Liver (tissue), 8 donors: ENCODE measurements at regions not wholly inside any gene's neighbourhood (a gene's known extent, or its start where the extent isn't known, plus 50 kb on each side); places are given as distances from the start of the nearest gene placed in this dataset.

Experiments
- DNase-seq: peaks from one replicate; pipeline ENCODE4 v3.0.0-alpha.2; 2017; ENCODE audit warnings: low spot score
- H3K27ac ChIP-seq, 2 donors: one replicate each; pipeline ENCODE4 v1.7.0; 2013; ENCODE audit warnings: inconsistent platforms in 2 of 2, low read length in 2 of 2, control low read depth in 1 of 2, low read depth in 1 of 2, mild to moderate bottlenecking in 1 of 2
- H3K27me3 ChIP-seq, 4 donors: one replicate each; pipeline versions ENCODE4 v1.6.1 to v1.7.0; 2013; ENCODE audit warnings: low read length in 3 of 4, inconsistent platforms in 1 of 4, mild to moderate bottlenecking in 1 of 4, moderate library complexity in 1 of 4; ENCODE audit not compliant: control insufficient read depth in 4 of 4, insufficient read depth in 4 of 4
- H3K36me3 ChIP-seq, 4 donors: one replicate each; pipeline versions ENCODE4 v1.6.1 to v1.7.0; 2013; ENCODE audit warnings: low read length in 3 of 4, mild to moderate bottlenecking in 3 of 4, low read depth in 1 of 4, moderate library complexity in 1 of 4; ENCODE audit not compliant: control insufficient read depth in 4 of 4, insufficient read depth in 3 of 4
- H3K4me1 ChIP-seq, 4 donors: one replicate each; pipeline versions ENCODE4 v1.6.1 to v1.7.0; 2013; ENCODE audit warnings: low read length in 3 of 4, mild to moderate bottlenecking in 3 of 4, moderate library complexity in 1 of 4; ENCODE audit not compliant: control insufficient read depth in 4 of 4, insufficient read depth in 4 of 4
- H3K4me3 ChIP-seq, 3 donors: one replicate each; pipeline versions ENCODE4 v1.6.1 to v1.7.0; 2013; ENCODE audit warnings: low read length in 3 of 3, control low read depth in 1 of 3, low read depth in 1 of 3, mild to moderate bottlenecking in 1 of 3
- H3K9ac ChIP-seq, 2 donors: one replicate each; pipeline ENCODE4 v1.7.0; 2013; ENCODE audit warnings: low read length in 2 of 2, mild to moderate bottlenecking in 2 of 2, moderate library complexity in 2 of 2, control low read depth in 1 of 2, low read depth in 1 of 2
- H3K9me3 ChIP-seq, 4 donors: one replicate each; pipeline versions ENCODE4 v1.6.1 to v1.7.0; 2013; ENCODE audit warnings: low read length in 3 of 4; ENCODE audit not compliant: control insufficient read depth in 4 of 4
- ATF3 ChIP-seq: IDR thresholded peaks from 2 replicates; pipeline ENCODE4 v1.6.1; 2016; ENCODE audit warnings: antibody characterized with exemption
- CTCF ChIP-seq: fragments of 150-350 bp; IDR thresholded peaks from 2 replicates; pipeline ENCODE4 v1.5.1; 2017; ENCODE audit warnings: improper control_type of control experiment, low read depth, low read length; ENCODE audit not compliant: missing input control
- EGR1 ChIP-seq, 2 donors: IDR thresholded peaks; 2 replicates each; pipeline ENCODE4 v1.6.1; 2016 to 2018; ENCODE audit warnings: antibody characterized with exemption in 2 of 2, low read depth in 2 of 2
- FOXA1 ChIP-seq: IDR thresholded peaks from 2 replicates; pipeline ENCODE4 v1.6.1; 2016; ENCODE audit warnings: antibody characterized with exemption
- FOXA2 ChIP-seq: IDR thresholded peaks from 2 replicates; pipeline ENCODE4 v1.6.1; 2016; ENCODE audit warnings: antibody characterized with exemption
- GABPA ChIP-seq, 2 donors: IDR thresholded peaks in 1 of 2; conservative IDR thresholded peaks in 1 of 2; 2 replicates each; pipeline ENCODE4 v1.6.1; 2016; ENCODE audit warnings: antibody characterized with exemption in 2 of 2, mild to moderate bottlenecking in 1 of 2, moderate library complexity in 1 of 2
- HNF4A ChIP-seq, 2 donors: conservative IDR thresholded peaks; 2 replicates each; pipeline ENCODE4 v1.6.1; 2016; ENCODE audit warnings: antibody characterized with exemption in 2 of 2, mild to moderate bottlenecking in 2 of 2
- JUND ChIP-seq, 2 donors: IDR thresholded peaks; 2 replicates each; pipeline ENCODE4 v1.6.1; 2016; ENCODE audit warnings: antibody characterized with exemption in 2 of 2
- NR2F2 ChIP-seq: IDR thresholded peaks from 2 replicates; pipeline ENCODE4 v1.6.1; 2016; ENCODE audit warnings: antibody characterized with exemption
- RAD21 ChIP-seq, 2 donors: IDR thresholded peaks; 2 replicates each; pipeline ENCODE4 v1.6.1; 2016; ENCODE audit warnings: antibody characterized with exemption in 2 of 2, mild to moderate bottlenecking in 2 of 2
- REST ChIP-seq: IDR thresholded peaks from 2 replicates; pipeline ENCODE4 v1.6.1; 2016; ENCODE audit warnings: antibody characterized with exemption, mild to moderate bottlenecking
- RXRA ChIP-seq, 2 donors: IDR thresholded peaks; 2 replicates each; pipeline ENCODE4 v1.6.1; 2017 to 2018; ENCODE audit warnings: antibody characterized with exemption in 2 of 2, mild to moderate bottlenecking in 1 of 2
- SP1 ChIP-seq: IDR thresholded peaks from 2 replicates; pipeline ENCODE4 v1.6.1; 2018; ENCODE audit warnings: antibody characterized with exemption, mild to moderate bottlenecking
- TAF1 ChIP-seq: conservative IDR thresholded peaks from 2 replicates; pipeline ENCODE4 v1.6.1; 2016; ENCODE audit warnings: antibody characterized with exemption, mild to moderate bottlenecking
- YY1 ChIP-seq: IDR thresholded peaks from 2 replicates; pipeline ENCODE4 v1.6.1; 2016; ENCODE audit warnings: antibody characterized with exemption, mild to moderate bottlenecking
- ZBTB33 ChIP-seq: IDR thresholded peaks from 2 replicates; pipeline ENCODE4 v1.6.1; 2016; ENCODE audit warnings: antibody characterized with exemption
- WGBS: extraction: QIAGEN DNeasy Blood & Tissue Kit; methylation state at CpG from one replicate; pipeline ENCODE4 v1.1.7; 2013; 5-methylcytosine and 5-hydroxymethylcytosine counted together
- donor health status: healthy.
- donor health status: healthy.
- donor health status: healthy.
- donor health status: healthy.
- donor health status: healthy.

GRCh38 chrX:40298572-40299479 lies 201.1 kb upstream of the BCOR start:
- TF ChIP-seq RAD21 (IDR thresholded peaks at IDR 0.05): peak; percentile 16 to 29
- no peak for TF ChIP-seq NR2F2
- Histone ChIP-seq H3K4me3 (no peak overlapping the region), H3K27ac (no peak overlapping the region), H3K9ac (no peak overlapping the region), H3K27me3 (no peaks in the 10 kb centered on the region), H3K9me3 (no peaks in the 10 kb centered on the region), H3K36me3 (no peaks in the 10 kb centered on the region), H3K4me1 (no peaks in the 10 kb centered on the region)
- no peak for DNase-seq
- WGBS: 63% methylated on average over 36 of the region's 36 CpGs

- H3K4me1 ChIP-seq: no peaks in the 10 kb centered on the region
- no peaks in the 10 kb centered on the region for H3K36me3 ChIP-seq
- TF ChIP-seq REST: no peak
- TF ChIP-seq TAF1: no peak
- TF ChIP-seq EGR1 (IDR thresholded peaks at IDR 0.05; ENCODE audit: low read depth in 2 of 2): no peak
- no peak for TF ChIP-seq HNF4A (conservative IDR thresholded peaks at IDR 0.05)
- no peak for TF ChIP-seq SP1
- no peak for TF ChIP-seq ATF3
- TF ChIP-seq YY1: no peak
- no peak for TF ChIP-seq JUND (IDR thresholded peaks at IDR 0.05)
- no peak for TF ChIP-seq RAD21 (IDR thresholded peaks at IDR 0.05)
- TF ChIP-seq NR2F2: no peak
- no peak for TF ChIP-seq RXRA (IDR thresholded peaks at IDR 0.05)
- TF ChIP-seq CTCF: no peak
- TF ChIP-seq FOXA1: no peak
- no peak for TF ChIP-seq ZBTB33
- TF ChIP-seq FOXA2: no peak
- TF ChIP-seq GABPA (IDR thresholded peaks at IDR 0.05 in 1 of 2, conservative IDR thresholded peaks at IDR 0.05 in 1 of 2): no peak
- no peaks in the 10 kb centered on the region for H3K9me3 ChIP-seq
- H3K27me3 ChIP-seq: no peaks in the 10 kb centered on the region
- H3K9ac ChIP-seq: no peak overlapping the region
- no peak overlapping the region for H3K27ac ChIP-seq
- no peak for DNase-seq
- no peak overlapping the region for H3K4me3 ChIP-seq
- whole genome bisulfite sequencing: 70% methylated on average over 7 of the region's 7 CpGs
Measured at GRCh38 chrX:40298069-40298468, 200.3 kb upstream of the BCOR start.
